GM23338 (cell line): ENCODE measurements at regions not wholly inside any gene's neighbourhood (a gene's known extent, or its start where the extent isn't known, plus 50 kb on each side); places are given as distances from the start of the nearest gene placed in this dataset.

ENCODE experiments used
- ATAC-seq: fragments of 200-7000 bp; cut with Tn5 transposase; 3 replicates; pipeline ENCODE4 v1.9.1; 2020
- DNase-seq: peaks from one replicate; pipeline ENCODE4 v3.0.0-alpha.2; 2015; ENCODE audit warnings: low spot score
- H2AFZ ChIP-seq: fragments of 200-600 bp; sonication (generic); 2 replicates; pipeline ENCODE4 v1.8.0; 2016; ENCODE audit warnings: antibody characterized with exemption, mild to moderate bottlenecking, moderate library complexity
- H3F3A ChIP-seq: fragments of 200-600 bp; sonication (generic); replicated peaks from 2 replicates; pipeline ENCODE4 v1.8.0; 2017; ENCODE audit warnings: antibody characterized with exemption, mixed run types, low read depth
- H3K27ac ChIP-seq: fragments of 200-600 bp; sonication (generic); 2 replicates; pipeline ENCODE4 v1.6.1; 2016; ENCODE audit warnings: low read depth
- H3K27me3 ChIP-seq: fragments of 200-600 bp; sonication (generic); 2 replicates; pipeline ENCODE4 v1.8.0; 2016; ENCODE audit warnings: mild to moderate bottlenecking, mixed run types, moderate library complexity; ENCODE audit not compliant: insufficient read depth
- H3K36me3 ChIP-seq: fragments of 200-600 bp; sonication (generic); 2 replicates; pipeline ENCODE4 v1.8.0; 2016; ENCODE audit warnings: mild to moderate bottlenecking; ENCODE audit not compliant: insufficient read depth
- H3K4me1 ChIP-seq: fragments of 200-600 bp; sonication (generic); 2 replicates; pipeline ENCODE4 v1.8.0; 2016; ENCODE audit warnings: mild to moderate bottlenecking, moderate library complexity; ENCODE audit not compliant: insufficient read depth
- H3K4me2 ChIP-seq: fragments of 200-600 bp; sonication (generic); 2 replicates; pipeline ENCODE4 v1.7.1; 2017; ENCODE audit warnings: mixed run types
- H3K4me3 ChIP-seq: fragments of 200-600 bp; sonication (generic); 2 replicates; pipeline ENCODE4 v1.6.1; 2016; ENCODE audit warnings: mixed run types
- H3K79me2 ChIP-seq: fragments of 200-600 bp; sonication (generic); replicated peaks from 2 replicates; pipeline ENCODE4 v1.8.0; 2017; ENCODE audit warnings: mild to moderate bottlenecking; ENCODE audit not compliant: insufficient read depth
- H3K9me2 ChIP-seq: fragments of 200-600 bp; sonication (generic); 2 replicates; pipeline ENCODE4 v1.8.0; 2017; ENCODE audit not compliant: insufficient read depth
- H4K20me1 ChIP-seq: fragments of 200-600 bp; sonication (generic); replicated peaks from 2 replicates; pipeline ENCODE4 v1.8.0; 2017; ENCODE audit warnings: mild to moderate bottlenecking; ENCODE audit not compliant: insufficient read depth
- H3K27ac Mint-ChIP-seq: 2 replicates; pipeline ENCODE4 v1.8.0; 2020; ENCODE audit warnings: inconsistent platforms, mild to moderate bottlenecking, moderate library complexity, mixed read lengths
- H3K27me3 Mint-ChIP-seq: 3 replicates; pipeline ENCODE4 v1.8.0; 2022; ENCODE audit warnings: low read depth, mild to moderate bottlenecking, moderate library complexity, mixed read lengths, inconsistent platforms; ENCODE audit not compliant: insufficient read depth, poor library complexity
- H3K36me3 Mint-ChIP-seq: 3 replicates; pipeline ENCODE4 v1.8.0; 2021; ENCODE audit warnings: low read depth, mild to moderate bottlenecking, inconsistent platforms, moderate library complexity, mixed read lengths
- H3K4me1 Mint-ChIP-seq: 3 replicates; pipeline ENCODE4 v1.8.0; 2020; ENCODE audit warnings: mild to moderate bottlenecking, inconsistent platforms, mixed read lengths
- H3K4me3 Mint-ChIP-seq: 3 replicates; pipeline ENCODE4 v1.8.0; 2021; ENCODE audit warnings: moderate library complexity, mild to moderate bottlenecking, inconsistent platforms, mixed read lengths
- H3K9me3 Mint-ChIP-seq: 3 replicates; pipeline ENCODE4 v1.8.0; 2020; ENCODE audit warnings: moderate library complexity, mild to moderate bottlenecking, inconsistent platforms, mixed read lengths
- CREB1 ChIP-seq: fragments of 250-450 bp; sonication (Bioruptor Pico); IDR thresholded peaks from 2 replicates; pipeline ENCODE4 v1.5.0; 2020; ENCODE audit warnings: low read depth, mild to moderate bottlenecking, moderate library complexity
- CTCF ChIP-seq, 2 experiments: fragments of 200-600 bp in 1 of 2; sonication (generic) in 1 of 2; conservative IDR thresholded peaks; 2 replicates each; pipeline versions ENCODE4 v1.5.1 to v1.6.1; 2016 to 2017; ENCODE audit warnings: antibody characterized with exemption in 2 of 2, low read depth in 2 of 2, mild to moderate bottlenecking in 2 of 2, moderate library complexity in 1 of 2
- EZH2 ChIP-seq: fragments of 200-600 bp; sonication (generic); IDR thresholded peaks from one replicate; pipeline ENCODE4 v1.8.0; 2017; ENCODE audit warnings: antibody characterized with exemption, mild to moderate bottlenecking, low read depth; ENCODE audit not compliant: unreplicated experiment
- EZH2phosphoT487 ChIP-seq: fragments of 200-600 bp; sonication (generic); IDR thresholded peaks from one replicate; pipeline ENCODE4 v1.8.1; 2018; ENCODE audit warnings: antibody characterized with exemption; ENCODE audit not compliant: unreplicated experiment
- NANOG ChIP-seq: IDR thresholded peaks from 2 replicates; pipeline ENCODE4 v1.6.1; 2016; ENCODE audit warnings: antibody characterized with exemption, borderline replicate concordance
- POLR2AphosphoS5 ChIP-seq: IDR thresholded peaks from 2 replicates; pipeline ENCODE4 v1.6.1; 2016; ENCODE audit warnings: antibody characterized with exemption, low read depth
- ZNF114 ChIP-seq: fragments of 250-450 bp; sonication (Bioruptor Pico); IDR thresholded peaks from 2 replicates; pipeline ENCODE4 v1.5.0; 2020; ENCODE audit warnings: mild to moderate bottlenecking, moderate library complexity
- ZNF331 ChIP-seq: fragments of 250-450 bp; sonication (Bioruptor Pico); IDR thresholded peaks from 2 replicates; pipeline ENCODE4 v1.5.0; 2020; ENCODE audit warnings: low read depth, mild to moderate bottlenecking, moderate library complexity
- TF ChIP-seq, protein P1 (sequence below): IDR thresholded peaks from 2 replicates; pipeline ENCODE4 v1.6.1; 2016; ENCODE audit warnings: antibody characterized with exemption
- TF ChIP-seq, protein P2 (sequence below): IDR thresholded peaks from one replicate; pipeline ENCODE4 v1.6.1; 2018; ENCODE audit warnings: antibody characterized with exemption; ENCODE audit not compliant: unreplicated experiment

DNA sequence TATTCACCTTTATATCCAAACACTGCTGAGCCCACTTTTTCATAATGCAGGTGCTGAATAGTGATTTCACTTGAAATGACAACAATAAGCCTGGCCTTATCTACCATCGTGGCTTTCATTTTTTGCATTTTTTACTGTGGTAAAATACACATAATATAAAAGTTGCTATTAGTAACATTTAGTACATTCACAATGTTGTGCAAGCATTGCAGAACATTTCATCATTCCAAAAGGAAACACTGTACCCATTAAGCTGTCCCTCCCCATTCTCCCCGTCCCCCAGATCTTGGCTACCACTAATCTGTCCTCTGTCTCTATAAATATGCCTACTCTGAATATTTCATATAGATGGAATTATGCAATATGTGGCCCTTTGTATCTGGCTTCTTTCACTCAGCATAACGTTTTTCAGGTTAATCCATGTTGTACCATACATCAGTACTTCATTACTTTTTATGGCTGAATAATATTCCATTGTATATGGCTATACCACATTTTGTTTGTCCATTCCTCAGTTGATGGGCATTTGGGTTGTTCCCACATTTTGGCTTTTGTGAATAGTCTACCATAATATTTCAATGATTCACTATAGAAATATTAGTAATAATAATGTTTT lies 68.5 kb upstream of the ARID5B start:
- Histone ChIP-seq H3K36me3 (no peaks in the 10 kb centered on the region), H3K27ac (no peak overlapping the region), H3K4me2 (no peak overlapping the region), H3K27me3 (no peaks in the 10 kb centered on the region), H3K9me2 (peaks cover 10% of the 10 kb centered on the region; the same call in 1 of the 2 replicates), H2AFZ (no peak overlapping the region), H3K79me2 (no peaks in the 10 kb centered on the region), H3K4me3 (no peak overlapping the region), H3K4me1 (peaks cover 6% of the 10 kb centered on the region; the same call in 1 of the 2 replicates), H4K20me1 (no peaks in the 10 kb centered on the region), H3F3A (no peaks in the 10 kb centered on the region)
- Mint-ChIP-seq H3K4me3 (no peak overlapping the region), H3K27ac (no peak overlapping the region), H3K36me3 (no peaks in the 10 kb centered on the region), H3K9me3 (no peaks in the 10 kb centered on the region), H3K4me1 (peaks cover 19% of the 10 kb centered on the region), H3K27me3 (no peaks in the 10 kb centered on the region)
- no peak for DNase-seq
- no peak for ATAC-seq
- TF ChIP-seq, protein P1, sequence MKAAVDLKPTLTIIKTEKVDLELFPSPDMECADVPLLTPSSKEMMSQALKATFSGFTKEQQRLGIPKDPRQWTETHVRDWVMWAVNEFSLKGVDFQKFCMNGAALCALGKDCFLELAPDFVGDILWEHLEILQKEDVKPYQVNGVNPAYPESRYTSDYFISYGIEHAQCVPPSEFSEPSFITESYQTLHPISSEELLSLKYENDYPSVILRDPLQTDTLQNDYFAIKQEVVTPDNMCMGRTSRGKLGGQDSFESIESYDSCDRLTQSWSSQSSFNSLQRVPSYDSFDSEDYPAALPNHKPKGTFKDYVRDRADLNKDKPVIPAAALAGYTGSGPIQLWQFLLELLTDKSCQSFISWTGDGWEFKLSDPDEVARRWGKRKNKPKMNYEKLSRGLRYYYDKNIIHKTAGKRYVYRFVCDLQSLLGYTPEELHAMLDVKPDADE, result no peak
- TF ChIP-seq CTCF (conservative IDR thresholded peaks at IDR 0.05; ENCODE audit: low read depth in 2 of 2) (no peak), EZH2 (no peak), CREB1 (no peak), ZNF331 (CRISPR knock-in tag) (no peak), ZNF114 (CRISPR knock-in tag) (no peak), NANOG (no peak), EZH2phosphoT487 (no peak)
- TF ChIP-seq, protein P2, sequence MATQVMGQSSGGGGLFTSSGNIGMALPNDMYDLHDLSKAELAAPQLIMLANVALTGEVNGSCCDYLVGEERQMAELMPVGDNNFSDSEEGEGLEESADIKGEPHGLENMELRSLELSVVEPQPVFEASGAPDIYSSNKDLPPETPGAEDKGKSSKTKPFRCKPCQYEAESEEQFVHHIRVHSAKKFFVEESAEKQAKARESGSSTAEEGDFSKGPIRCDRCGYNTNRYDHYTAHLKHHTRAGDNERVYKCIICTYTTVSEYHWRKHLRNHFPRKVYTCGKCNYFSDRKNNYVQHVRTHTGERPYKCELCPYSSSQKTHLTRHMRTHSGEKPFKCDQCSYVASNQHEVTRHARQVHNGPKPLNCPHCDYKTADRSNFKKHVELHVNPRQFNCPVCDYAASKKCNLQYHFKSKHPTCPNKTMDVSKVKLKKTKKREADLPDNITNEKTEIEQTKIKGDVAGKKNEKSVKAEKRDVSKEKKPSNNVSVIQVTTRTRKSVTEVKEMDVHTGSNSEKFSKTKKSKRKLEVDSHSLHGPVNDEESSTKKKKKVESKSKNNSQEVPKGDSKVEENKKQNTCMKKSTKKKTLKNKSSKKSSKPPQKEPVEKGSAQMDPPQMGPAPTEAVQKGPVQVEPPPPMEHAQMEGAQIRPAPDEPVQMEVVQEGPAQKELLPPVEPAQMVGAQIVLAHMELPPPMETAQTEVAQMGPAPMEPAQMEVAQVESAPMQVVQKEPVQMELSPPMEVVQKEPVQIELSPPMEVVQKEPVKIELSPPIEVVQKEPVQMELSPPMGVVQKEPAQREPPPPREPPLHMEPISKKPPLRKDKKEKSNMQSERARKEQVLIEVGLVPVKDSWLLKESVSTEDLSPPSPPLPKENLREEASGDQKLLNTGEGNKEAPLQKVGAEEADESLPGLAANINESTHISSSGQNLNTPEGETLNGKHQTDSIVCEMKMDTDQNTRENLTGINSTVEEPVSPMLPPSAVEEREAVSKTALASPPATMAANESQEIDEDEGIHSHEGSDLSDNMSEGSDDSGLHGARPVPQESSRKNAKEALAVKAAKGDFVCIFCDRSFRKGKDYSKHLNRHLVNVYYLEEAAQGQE, result no peak

GRCh38 chr10:61834519-61834918 lies 67.0 kb upstream of the ARID5B start:
- H3K36me3 Mint-ChIP-seq, result no peaks in the 10 kb centered on the region
- no peak for ATAC-seq
- H3K9me3 Mint-ChIP-seq, result no peaks in the 10 kb centered on the region
- no peak overlapping the region for H3K4me3 Mint-ChIP-seq
- H3K4me2 ChIP-seq, result no peak overlapping the region
- no peak overlapping the region for H3K4me3 ChIP-seq
- DNase-seq, result no peak
- H4K20me1 ChIP-seq, result no peaks in the 10 kb centered on the region
- H3K4me1 ChIP-seq, result peaks cover 6% of the 10 kb centered on the region; the same call in 1 of the 2 replicates
- no peak overlapping the region for H3K27ac ChIP-seq
- no peaks in the 10 kb centered on the region for H3K27me3 Mint-ChIP-seq
- no peak overlapping the region for H2AFZ ChIP-seq
- H3K27me3 ChIP-seq, result no peaks in the 10 kb centered on the region
- H3K4me1 Mint-ChIP-seq, result peaks cover 19% of the 10 kb centered on the region
- H3K9me2 ChIP-seq, result peaks cover 7% of the 10 kb centered on the region; the same call in 1 of the 2 replicates
- no peaks in the 10 kb centered on the region for H3K36me3 ChIP-seq
- H3K79me2 ChIP-seq, result no peaks in the 10 kb centered on the region
- no peak overlapping the region for H3K27ac Mint-ChIP-seq
- no peaks in the 10 kb centered on the region for H3F3A ChIP-seq
- TF ChIP-seq POLR2AphosphoS5, result no peak
- TF ChIP-seq, protein P2, result no peak
- no peak for TF ChIP-seq NANOG
- no peak for TF ChIP-seq CREB1
- no peak for TF ChIP-seq CTCF (conservative IDR thresholded peaks at IDR 0.05; ENCODE audit: low read depth in 2 of 2)
- TF ChIP-seq ZNF114 (CRISPR knock-in tag), result no peak
- no peak for TF ChIP-seq EZH2phosphoT487
